RWPE1 (cell line): ENCODE measurements at regions not wholly inside any gene's neighbourhood (a gene's known extent, or its start where the extent isn't known, plus 50 kb on each side); places are given as distances from the start of the nearest gene placed in this dataset.

Experiments
- CTCF ChIA-PET: fragments of 350-600 bp; sonication (Branson Sonifier 250); formaldehyde crosslinking; extraction: SDS; loops from one replicate; lab custom pipeline; 2021; lab: Yijun Ruan, JAX
- POLR2A ChIA-PET: fragments of 400-600 bp; formaldehyde crosslinking; extraction: SDS; loops from one replicate; lab custom pipeline; 2020; ENCODE audit warnings: antibody characterized with exemption; ENCODE audit not compliant: low non-redundant PET; lab: Yijun Ruan, JAX
- DNase-seq: peaks from one replicate; pipeline ENCODE4 v3.0.0; 2012; ENCODE audit warnings: low spot score
- H3K27ac ChIP-seq: fragments of 450-650 bp; 2 replicates; pipeline ENCODE4 v1.5.1; 2017
- CTCF ChIP-seq: fragments of 450-650 bp; conservative IDR thresholded peaks from 2 replicates; pipeline ENCODE4 v1.5.1; 2017; ENCODE audit warnings: low read depth, mild to moderate bottlenecking

DNA sequence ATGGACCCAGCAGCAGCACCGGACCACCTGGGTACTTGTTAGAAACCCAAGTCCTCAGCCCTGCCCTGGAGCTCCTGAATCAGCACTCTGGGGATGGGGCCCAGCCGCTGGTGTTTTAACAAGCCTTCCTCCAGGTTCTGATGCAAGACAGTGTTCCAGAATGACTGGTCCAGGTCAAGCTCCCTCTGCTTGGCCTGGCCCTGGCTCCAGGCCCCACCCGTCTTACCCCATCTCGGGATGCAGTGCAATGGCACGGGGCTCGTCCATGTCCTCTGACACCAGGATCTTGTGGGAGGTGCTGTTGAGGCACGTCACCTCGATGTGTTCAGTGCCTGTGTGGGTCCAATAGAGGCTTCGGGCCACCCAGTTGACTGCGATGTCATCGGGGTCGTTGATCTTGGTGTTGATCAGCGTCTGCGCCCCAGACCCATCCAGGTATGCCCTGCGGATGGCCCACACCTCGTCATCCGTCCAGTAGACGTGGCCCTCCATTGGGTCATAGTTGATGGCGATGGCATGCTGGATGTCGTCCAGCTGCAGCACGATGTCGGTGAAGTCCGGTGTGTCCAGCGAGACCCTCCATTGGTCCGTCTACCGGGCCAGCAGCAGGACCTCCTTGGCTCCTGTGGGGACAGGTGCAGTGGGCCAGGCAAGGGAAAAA lies 140.3 kb downstream of the CRYBB2 start:
- TF ChIP-seq CTCF, result no peak
- no peak overlapping the region for H3K27ac ChIP-seq
- CTCF ChIA-PET, result no interaction called here
- DNase-seq, result no peak
- POLR2A ChIA-PET, result no interaction called here

DNA sequence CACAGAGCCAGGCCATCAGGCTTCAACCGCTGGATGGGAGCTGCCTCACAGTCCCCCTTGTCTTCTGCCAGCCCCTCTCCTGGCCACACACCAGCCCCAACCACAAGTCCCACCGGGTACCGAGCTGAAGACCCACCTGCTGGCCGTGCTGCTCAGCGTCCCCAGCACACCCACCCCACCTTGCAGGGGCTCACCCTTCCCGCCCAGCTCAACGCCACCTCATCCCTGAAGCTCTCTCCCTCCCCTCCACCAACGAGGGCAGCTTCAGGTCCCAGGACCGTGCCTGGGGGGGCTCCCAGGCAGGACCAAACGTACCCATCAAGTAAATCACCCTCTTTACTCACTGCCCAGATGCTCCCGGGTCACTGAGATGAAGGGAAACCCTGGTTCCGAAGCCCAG lies 141.0 kb downstream of the CRYBB2 start:
- TF ChIP-seq CTCF, result no peak
- no peak overlapping the region for H3K27ac ChIP-seq
- POLR2A ChIA-PET, result no interaction called here

GRCh38 chr22:25360891-25361645 lies 141.6 kb downstream of the CRYBB2 start:
- H3K27ac ChIP-seq, result no peak overlapping the region
- CTCF ChIA-PET, result no interaction called here
- POLR2A ChIA-PET, result no interaction called here
- DNase-seq, result no peak
- no peak for TF ChIP-seq CTCF

More for the DNA sequence above, 141.0 kb downstream of the CRYBB2 start:
- CTCF ChIA-PET, result no interaction called here
- no peak for DNase-seq

DNA sequence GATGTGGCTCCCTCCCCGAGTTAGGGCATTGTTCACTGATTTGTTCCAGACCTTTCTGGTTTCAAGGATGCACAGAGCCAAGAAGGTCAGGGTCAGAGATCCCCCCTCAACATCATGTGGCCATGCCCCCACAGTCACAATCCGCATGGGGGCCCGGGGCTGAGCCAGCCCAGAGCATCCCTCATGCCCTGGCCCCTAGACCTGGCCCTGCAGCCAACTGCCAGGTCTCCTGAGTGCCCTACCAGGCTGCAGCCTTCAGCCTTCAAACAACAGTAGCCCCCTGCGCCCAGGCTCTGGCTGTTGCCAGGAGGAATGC lies 142.4 kb downstream of the CRYBB2 start:
- TF ChIP-seq CTCF, result no peak
- CTCF ChIA-PET, result interaction anchor here (0.6 kb wide), 1 partner anchor 905 kb away, joined by 3 read pairs; no protein-coding TSS in a partner anchor
- POLR2A ChIA-PET, result no interaction called here
- no peak overlapping the region; the same call in 1 of the 2 replicates for H3K27ac ChIP-seq
- DNase-seq, result no peak

DNA sequence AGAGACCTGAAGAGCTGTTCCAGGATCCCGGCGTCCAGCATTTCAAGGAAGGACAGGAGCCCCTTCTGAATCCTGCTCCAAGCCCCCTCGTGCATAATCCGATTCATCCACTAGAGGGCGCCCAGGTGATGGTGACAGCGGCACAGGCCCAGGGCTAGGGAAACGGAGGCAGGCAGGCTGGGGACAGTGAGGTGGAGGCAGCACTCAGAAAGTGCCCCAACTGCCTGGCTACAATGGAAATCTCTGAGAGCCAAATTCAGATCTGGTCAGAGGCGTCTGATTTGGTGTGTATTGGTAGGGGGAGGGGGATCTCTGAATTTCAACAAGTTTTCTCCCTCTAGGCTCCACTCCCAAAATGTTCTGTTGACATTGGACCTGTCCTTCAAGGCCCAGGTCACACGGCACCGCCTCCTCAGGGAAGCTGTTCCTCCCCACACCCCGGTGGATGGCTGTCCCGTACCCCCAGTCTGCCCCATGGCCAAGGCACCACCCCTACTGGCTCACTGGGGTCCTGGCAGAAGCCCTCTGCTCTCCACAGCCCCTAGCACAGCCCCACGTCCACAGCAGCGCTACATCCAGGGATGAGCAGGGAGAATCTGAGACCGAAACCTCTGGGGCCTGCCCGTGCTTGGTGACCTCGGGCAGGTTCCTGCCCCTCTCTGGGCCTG lies 142.9 kb downstream of the CRYBB2 start:
- POLR2A ChIA-PET, result no interaction called here
- DNase-seq, result peak; percentile 44
- TF ChIP-seq CTCF, result peak; percentile 91
- peak overlapping the region; percentile 5 for H3K27ac ChIP-seq
- CTCF ChIA-PET, result interaction anchor here (0.6 kb wide), 1 partner anchor 904 kb away, joined by 3 read pairs; no protein-coding TSS in a partner anchor

GRCh38 chr22:25362883-25363240 lies 143.4 kb downstream of the CRYBB2 start:
- POLR2A ChIA-PET, result no interaction called here
- no peak for TF ChIP-seq CTCF
- no peak for DNase-seq
- CTCF ChIA-PET, result no interaction called here
- peak overlapping the region; percentile 5; the same call in 1 of the 2 replicates for H3K27ac ChIP-seq
